Progenitor cell of endocrine pancreas (in vitro differentiated cells): ENCODE measurements at regions not wholly inside any gene's neighbourhood (a gene's known extent, or its start where the extent isn't known, plus 50 kb on each side); places are given as distances from the start of the nearest gene placed in this dataset.
"Not testable (repeated sequence)": the region's sequence is repeated elsewhere in the genome, so short reads cannot be mapped to it uniquely, and the experiment has no call there.

Experiments
- DNase-seq: peaks from one replicate; pipeline ENCODE4 v3.0.0; 2021; ENCODE audit warnings: low spot score; ENCODE audit not compliant: unreplicated experiment
- H3K27ac Mint-ChIP-seq: 2 replicates; pipeline ENCODE4 v1.8.0; 2021; ENCODE audit warnings: mild to moderate bottlenecking, moderate library complexity, mixed read lengths
- H3K27me3 Mint-ChIP-seq: 2 replicates; pipeline ENCODE4 v1.8.0; 2021; ENCODE audit warnings: mixed read lengths
- H3K36me3 Mint-ChIP-seq: 2 replicates; pipeline ENCODE4 v1.8.0; 2022; ENCODE audit warnings: mixed read lengths; ENCODE audit not compliant: insufficient read depth
- H3K4me1 Mint-ChIP-seq: 2 replicates; pipeline ENCODE4 v1.8.0; 2021; ENCODE audit warnings: low read depth, mixed read lengths
- H3K4me3 Mint-ChIP-seq: 2 replicates; pipeline ENCODE4 v1.8.0; 2021; ENCODE audit warnings: low read depth, mild to moderate bottlenecking, moderate library complexity, mixed read lengths
- H3K9me3 Mint-ChIP-seq: 2 replicates; pipeline ENCODE4 v1.8.0; 2021; ENCODE audit warnings: low read depth, mixed read lengths
- CTCF ChIP-seq: fragments of 200-600 bp; sonication (generic); IDR thresholded peaks from one replicate; pipeline ENCODE4 v1.5.0; 2021; ENCODE audit warnings: antibody characterized with exemption, mild to moderate bottlenecking; ENCODE audit not compliant: unreplicated experiment

GRCh38 chr10:131580674-131581073, 269.2 kb upstream of the TCERG1L start:
- Mint-ChIP-seq H3K27ac (no peak overlapping the region), H3K4me3 (no peak overlapping the region), H3K27me3 (peaks cover 2% of the 10 kb centered on the region), H3K4me1 (peaks cover 8% of the 10 kb centered on the region), H3K9me3 (no peaks in the 10 kb centered on the region), H3K36me3 (no peaks in the 10 kb centered on the region)
- no peak for DNase-seq
- no peak for TF ChIP-seq CTCF

GRCh38 chr10:131581547-131581946, 270.0 kb upstream of the TCERG1L start:
- not testable (repeated sequence) for H3K27ac Mint-ChIP-seq, DNase-seq, H3K4me3 Mint-ChIP-seq, H3K36me3 Mint-ChIP-seq, H3K9me3 Mint-ChIP-seq, H3K27me3 Mint-ChIP-seq
- peaks cover 11% of the 10 kb centered on the region for H3K4me1 Mint-ChIP-seq

- no peaks in the 10 kb centered on the region for H3K36me3 Mint-ChIP-seq
- no peak overlapping the region for H3K27ac Mint-ChIP-seq
- no peak for DNase-seq
- H3K27me3 Mint-ChIP-seq, result no peaks in the 10 kb centered on the region
- no peaks in the 10 kb centered on the region for H3K9me3 Mint-ChIP-seq
- no peak for TF ChIP-seq CTCF
- H3K4me3 Mint-ChIP-seq, result no peak overlapping the region
- H3K4me1 Mint-ChIP-seq, result peaks cover 11% of the 10 kb centered on the region
Measured at GRCh38 chr10:131584287-131584686, 272.8 kb upstream of the TCERG1L start.

- Mint-ChIP-seq H3K27me3 (no peaks in the 10 kb centered on the region), H3K4me1 (peaks cover 11% of the 10 kb centered on the region), H3K27ac (no peak overlapping the region), H3K36me3 (no peaks in the 10 kb centered on the region), H3K9me3 (no peaks in the 10 kb centered on the region), H3K4me3 (no peak overlapping the region)
- no peak for TF ChIP-seq CTCF
- DNase-seq, result no peak
Measured at GRCh38 chr10:131585761-131586160, 274.2 kb upstream of the TCERG1L start.

- TF ChIP-seq CTCF, result no peak
- peaks cover 11% of the 10 kb centered on the region for H3K4me1 Mint-ChIP-seq
- H3K27ac Mint-ChIP-seq, result no peak overlapping the region
- no peaks in the 10 kb centered on the region for H3K9me3 Mint-ChIP-seq
- no peak overlapping the region for H3K4me3 Mint-ChIP-seq
- H3K36me3 Mint-ChIP-seq, result no peaks in the 10 kb centered on the region
- no peaks in the 10 kb centered on the region for H3K27me3 Mint-ChIP-seq
- DNase-seq, result no peak
Measured at GRCh38 chr10:131586958-131587357, 275.4 kb upstream of the TCERG1L start.

GRCh38 chr10:131587976-131588680, 276.6 kb upstream of the TCERG1L start:
- no peaks in the 10 kb centered on the region for H3K9me3 Mint-ChIP-seq
- no peak for DNase-seq
- no peak for TF ChIP-seq CTCF
- H3K4me1 Mint-ChIP-seq, result peaks cover 11% of the 10 kb centered on the region
- H3K27ac Mint-ChIP-seq, result no peak overlapping the region
- no peaks in the 10 kb centered on the region for H3K27me3 Mint-ChIP-seq
- no peak overlapping the region for H3K4me3 Mint-ChIP-seq
- H3K36me3 Mint-ChIP-seq, result no peaks in the 10 kb centered on the region
